ENCODE measurements at regions not wholly inside any gene's neighbourhood (a gene's known extent, or its start where the extent isn't known, plus 50 kb on each side); places are given as distances from the start of the nearest gene placed in this dataset.

- TF ChIP-seq REST (IDR thresholded peaks at IDR 0.05; ENCODE audit: insufficient replicate concordance, low read depth), result no peak
- TF ChIP-seq CTCF (IDR thresholded peaks at IDR 0.05; ENCODE audit: insufficient read depth, low read length), result no peak
- TF ChIP-seq POLR2AphosphoS5 (IDR thresholded peaks at IDR 0.05; ENCODE audit: low read depth), result no peak
- no peak for TF ChIP-seq GABPA (IDR thresholded peaks at IDR 0.05; ENCODE audit: low read depth)
Measured at GRCh38 chr4:137934046-137934445, 308.1 kb downstream of the SLC7A11 start.
